HG03575 (cell line): ENCODE measurements at regions not wholly inside any gene's neighbourhood (a gene's known extent, or its start where the extent isn't known, plus 50 kb on each side); places are given as distances from the start of the nearest gene placed in this dataset.

ENCODE experiments used
- ATAC-seq: cut with Tn5 transposase; IDR thresholded peaks from one replicate; pipeline ENCODE4 v1.9.1; 2021; ENCODE audit not compliant: unreplicated experiment, insufficient number of reproducible peaks, low FRiP score; ENCODE audit errors: extremely low read depth

GRCh38 chrX:35726176-35726575, 72.0 kb upstream of the MAGEB16 start:
- ATAC-seq = no peak

DNA sequence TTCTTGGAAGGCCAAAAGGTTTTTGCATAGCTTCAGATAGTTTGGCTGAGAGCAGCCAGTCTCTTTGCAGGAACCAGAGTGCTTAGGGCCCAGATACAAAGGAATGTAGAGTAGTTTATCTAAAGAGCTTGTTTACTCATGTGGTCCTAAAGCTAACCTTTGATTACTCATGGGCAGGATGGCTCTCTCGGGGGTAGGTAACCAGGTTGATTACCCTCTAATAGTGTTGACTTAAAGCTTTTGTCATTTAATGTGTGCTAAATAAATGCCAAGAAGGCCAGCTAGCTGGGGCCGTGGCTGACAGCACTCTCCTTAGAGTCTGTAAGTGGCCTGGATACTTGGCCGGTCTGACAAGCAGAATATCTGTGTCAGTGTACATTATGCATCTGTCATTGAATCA, 69.7 kb upstream of the MAGEB16 start:
- ATAC-seq = no peak

DNA sequence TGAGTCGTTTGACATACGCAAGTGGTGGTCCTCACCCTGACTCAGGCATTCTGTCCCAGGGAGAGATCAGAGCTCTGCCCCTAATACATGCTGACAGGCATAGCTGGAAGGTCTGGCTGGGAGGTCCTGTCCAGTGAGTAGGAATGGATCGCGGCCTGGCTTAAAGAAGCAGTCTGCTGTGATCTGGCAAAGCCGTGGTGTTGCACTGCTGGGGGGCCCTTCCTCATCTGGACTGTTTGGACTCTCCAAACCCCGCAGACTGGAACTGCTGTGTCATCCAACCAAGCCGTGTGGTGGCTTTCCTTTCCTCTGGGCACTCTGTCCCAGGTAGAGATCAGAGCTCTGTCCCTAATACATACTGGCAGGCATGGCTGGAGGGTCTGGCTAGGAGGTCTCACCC, 64.3 kb upstream of the MAGEB16 start:
- no peak for ATAC-seq

- no peak for ATAC-seq
Measured at GRCh38 chrX:35741142-35741541, 57.0 kb upstream of the MAGEB16 start.

- ATAC-seq = no peak
Measured at GRCh38 chrX:35743331-35743730, 54.8 kb upstream of the MAGEB16 start.
